ENCODE measurements at regions not wholly inside any gene's neighbourhood (a gene's known extent, or its start where the extent isn't known, plus 50 kb on each side); places are given as distances from the start of the nearest gene placed in this dataset.

DNA sequence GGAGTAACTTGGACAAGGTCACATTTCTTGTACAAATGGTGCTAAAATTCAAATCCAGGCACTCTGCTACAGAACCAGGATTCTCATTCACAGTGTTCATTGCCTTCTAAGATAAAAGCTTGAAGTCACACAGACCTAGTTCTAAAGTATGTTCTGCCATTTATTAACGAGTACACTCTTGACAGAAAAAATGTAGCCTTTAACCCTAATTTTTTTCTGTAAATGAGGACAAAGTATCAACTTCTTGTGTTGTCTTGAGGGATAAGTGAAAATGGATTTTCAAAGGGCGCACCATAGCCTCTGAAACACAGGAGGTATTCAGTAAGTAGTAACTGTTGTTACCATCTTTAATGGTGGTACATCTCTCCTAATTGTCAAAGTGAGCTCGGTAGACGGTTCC, 379.8 kb upstream of the FLRT2 start:
- no peak overlapping the region for H3K4me3 ChIP-seq (replicated peaks; ENCODE audit: low read depth, low read length)

DNA sequence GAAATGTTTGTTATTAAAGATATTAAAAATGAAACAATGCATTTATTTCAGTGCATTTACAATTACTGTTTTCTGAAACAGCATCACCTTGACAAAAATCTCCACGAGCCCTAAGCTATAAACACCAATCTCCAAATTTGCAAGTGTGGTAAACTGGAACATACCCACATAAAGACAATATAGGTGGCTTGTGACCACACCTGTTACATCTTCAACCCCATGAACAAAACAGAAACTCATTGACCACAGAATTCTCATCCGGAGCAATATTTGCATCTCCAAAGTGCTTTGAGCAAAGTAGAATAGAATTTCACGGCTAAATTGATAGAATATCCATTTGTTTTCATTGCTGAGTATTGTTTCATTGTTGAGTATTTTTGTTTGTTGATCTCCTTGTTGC, 375.2 kb upstream of the FLRT2 start:
- no peak for DNase-seq (ENCODE audit: low read depth)
- TF ChIP-seq, protein P1, sequence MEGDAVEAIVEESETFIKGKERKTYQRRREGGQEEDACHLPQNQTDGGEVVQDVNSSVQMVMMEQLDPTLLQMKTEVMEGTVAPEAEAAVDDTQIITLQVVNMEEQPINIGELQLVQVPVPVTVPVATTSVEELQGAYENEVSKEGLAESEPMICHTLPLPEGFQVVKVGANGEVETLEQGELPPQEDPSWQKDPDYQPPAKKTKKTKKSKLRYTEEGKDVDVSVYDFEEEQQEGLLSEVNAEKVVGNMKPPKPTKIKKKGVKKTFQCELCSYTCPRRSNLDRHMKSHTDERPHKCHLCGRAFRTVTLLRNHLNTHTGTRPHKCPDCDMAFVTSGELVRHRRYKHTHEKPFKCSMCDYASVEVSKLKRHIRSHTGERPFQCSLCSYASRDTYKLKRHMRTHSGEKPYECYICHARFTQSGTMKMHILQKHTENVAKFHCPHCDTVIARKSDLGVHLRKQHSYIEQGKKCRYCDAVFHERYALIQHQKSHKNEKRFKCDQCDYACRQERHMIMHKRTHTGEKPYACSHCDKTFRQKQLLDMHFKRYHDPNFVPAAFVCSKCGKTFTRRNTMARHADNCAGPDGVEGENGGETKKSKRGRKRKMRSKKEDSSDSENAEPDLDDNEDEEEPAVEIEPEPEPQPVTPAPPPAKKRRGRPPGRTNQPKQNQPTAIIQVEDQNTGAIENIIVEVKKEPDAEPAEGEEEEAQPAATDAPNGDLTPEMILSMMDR (IDR thresholded peaks at IDR 0.05; ENCODE audit: low read length, missing control alignments): no peak
- no peak overlapping the region for H3K4me3 ChIP-seq (replicated peaks; ENCODE audit: low read depth, low read length)

More for the DNA sequence above, 379.8 kb upstream of the FLRT2 start:
- TF ChIP-seq, protein P1 (IDR thresholded peaks at IDR 0.05; ENCODE audit: low read length, missing control alignments): no peak
- DNase-seq (ENCODE audit: low read depth): no peak

DNA sequence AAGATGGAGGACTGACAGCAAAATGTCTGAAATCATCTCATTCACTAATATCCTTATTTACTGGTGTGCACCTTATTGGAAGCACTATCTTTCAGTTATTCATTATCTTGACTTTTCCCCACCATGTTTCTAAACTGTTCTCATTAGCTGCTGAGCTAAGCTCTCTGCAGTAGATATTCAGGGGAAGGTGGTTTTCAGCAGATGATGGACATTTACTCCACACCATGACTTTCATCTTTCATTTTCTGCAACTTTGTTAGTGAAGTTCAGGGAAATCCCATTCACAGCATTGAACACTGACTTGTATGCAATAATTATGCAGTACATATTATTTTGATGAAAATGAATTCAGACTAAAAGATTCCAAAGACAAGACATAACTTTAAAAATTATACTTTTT, 373.6 kb upstream of the FLRT2 start:
- TF ChIP-seq, protein P1 (IDR thresholded peaks at IDR 0.05; ENCODE audit: low read length, missing control alignments): no peak
- H3K4me3 ChIP-seq (replicated peaks; ENCODE audit: low read depth, low read length): no peak overlapping the region
- no peak for DNase-seq (ENCODE audit: low read depth)

DNA sequence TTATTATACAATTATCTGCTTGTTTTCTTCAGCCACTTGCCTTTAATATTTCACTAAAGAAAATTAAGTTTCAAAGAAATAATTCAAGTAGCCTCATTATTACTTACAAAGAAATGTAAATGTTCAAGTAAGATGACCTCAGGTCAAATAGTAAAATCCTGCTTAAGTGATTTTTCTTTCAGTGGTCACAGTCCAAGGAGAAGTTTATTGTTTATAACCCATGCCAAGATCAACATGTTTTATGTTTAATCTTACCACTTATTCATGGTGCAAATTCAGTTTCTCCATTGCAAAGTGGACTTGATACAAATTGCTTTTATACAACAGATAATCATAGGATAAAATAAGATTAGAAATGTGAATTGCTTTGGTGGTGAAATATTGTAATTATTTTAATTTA, 370.2 kb upstream of the FLRT2 start:
- TF ChIP-seq, protein P1 (IDR thresholded peaks at IDR 0.05; ENCODE audit: low read length, missing control alignments): no peak
- no peak for DNase-seq (ENCODE audit: low read depth)
- H3K4me3 ChIP-seq (replicated peaks; ENCODE audit: low read depth, low read length): no peak overlapping the region

GRCh38 chr14:85165094-85165493, 364.9 kb upstream of the FLRT2 start:
- TF ChIP-seq, protein P1 (IDR thresholded peaks at IDR 0.05; ENCODE audit: low read length, missing control alignments): no peak
- peak; percentile 27 for DNase-seq (ENCODE audit: low read depth)
- H3K4me3 ChIP-seq (replicated peaks; ENCODE audit: low read depth, low read length): no peak overlapping the region

- DNase-seq (ENCODE audit: low read depth): no peak
- TF ChIP-seq, protein P1 (IDR thresholded peaks at IDR 0.05; ENCODE audit: low read length, missing control alignments): no peak
- H3K4me3 ChIP-seq (replicated peaks; ENCODE audit: low read depth, low read length): no peak overlapping the region
Observed at GRCh38 chr14:85169381-85169780, 360.6 kb upstream of the FLRT2 start.

GRCh38 chr14:85172290-85172689, 357.7 kb upstream of the FLRT2 start:
- TF ChIP-seq, protein P1 (IDR thresholded peaks at IDR 0.05; ENCODE audit: low read length, missing control alignments): no peak
- no peak for DNase-seq (ENCODE audit: low read depth)
- no peak overlapping the region for H3K4me3 ChIP-seq (replicated peaks; ENCODE audit: low read depth, low read length)

Data from fibroblast of pulmonary artery (primary cell).